K562 (cell line): ENCODE measurements at regions not wholly inside any gene's neighbourhood (a gene's known extent, or its start where the extent isn't known, plus 50 kb on each side); places are given as distances from the start of the nearest gene placed in this dataset.

Experiments used
- ATAC-seq: fragments of 200-7000 bp; cut with Tn5 transposase; 3 replicates; pipeline ENCODE4 v1.9.1; 2020; ENCODE audit warnings: moderate library complexity
- BruUV-seq: library from RNA; stranded (reverse); fragments of 400-500 nt; replicated peaks from 2 replicates; lab custom pipeline; 2021; lab: Mats Ljungman, UMichigan
- CTCF ChIA-PET: fragments of 300-600 bp; formaldehyde crosslinking; extraction: SDS; loops from one replicate; lab custom pipeline; 2021; ENCODE audit warnings: low intra/inter-chr PET ratio; lab: Yijun Ruan, JAX
- POLR2A ChIA-PET: fragments of 300-600, 350-650 bp; sonication (Branson Sonifier 250); formaldehyde crosslinking; extraction: SDS; loops from one replicate; lab custom pipeline; 2021; ENCODE audit warnings: antibody characterized with exemption, inconsistent platforms; lab: Yijun Ruan, JAX
- DNase-seq, 4 experiments: peaks; one replicate each; pipeline versions ENCODE4 v3.0.0 to v3.0.0-alpha.2; 2011 to 2018; ENCODE audit warnings: low spot score in 3 of 4, mixed read lengths in 3 of 4; ENCODE audit errors: extremely low read depth in 1 of 4
- FAIRE-seq: peaks from 2 replicates; lab custom pipeline; 2011; peaks lifted over from hg19 to GRCh38; lab: Jason Lieb, UNC
- H2AFZ ChIP-seq: 2 replicates; pipeline ENCODE4 v1.6.0; 2011; ENCODE audit warnings: low read depth, low read length, control low read depth, inconsistent platforms
- H3K27ac ChIP-seq: fragments of 200-600 bp; 3 replicates; pipeline ENCODE4 v1.8.0; 2011; ENCODE audit warnings: low read depth, mild to moderate bottlenecking, control low read depth, inconsistent platforms, low read length, moderate library complexity, mixed read lengths; ENCODE audit errors: extremely low read depth
- H3K27me3 ChIP-seq, 2 experiments: fragments of 300-600 bp in 1 of 2; 2 replicates in 1 of 2; 3 replicates in 1 of 2; pipeline versions ENCODE4 v1.6.0 to v1.8.0; 2011; ENCODE audit warnings: inconsistent platforms in 2 of 2, low read length in 2 of 2, mild to moderate bottlenecking in 1 of 2, mixed read lengths in 1 of 2, moderate library complexity in 1 of 2; ENCODE audit not compliant: control insufficient read depth in 2 of 2, insufficient read depth in 2 of 2
- H3K36me3 ChIP-seq: fragments of 300-600 bp; 3 replicates; pipeline ENCODE4 v1.8.0; 2011; ENCODE audit warnings: mild to moderate bottlenecking, low read length, inconsistent platforms; ENCODE audit not compliant: control insufficient read depth, insufficient read depth
- H3K4me1 ChIP-seq, 2 experiments: fragments of 200-600 bp in 1 of 2; replicated peaks in 1 of 2; 2 replicates in 1 of 2; 3 replicates in 1 of 2; pipeline versions ENCODE4 v1.5.1 to v1.8.0; 2011; ENCODE audit warnings: inconsistent platforms in 2 of 2, low read length in 2 of 2, mild to moderate bottlenecking in 1 of 2, mixed read lengths in 1 of 2, moderate library complexity in 1 of 2; ENCODE audit not compliant: control insufficient read depth in 2 of 2, insufficient read depth in 2 of 2
- H3K4me2 ChIP-seq: 2 replicates; pipeline ENCODE4 v1.6.1; 2011; ENCODE audit warnings: low read length, control low read depth, inconsistent platforms, mixed read lengths; ENCODE audit not compliant: insufficient read depth
- H3K4me3 ChIP-seq: fragments of 200-600 bp; sonication (generic), shearing (Covaris generic); 2 replicates; pipeline ENCODE4 v1.5.1; 2016; ENCODE audit warnings: control low read depth, inconsistent platforms
- H3K79me2 ChIP-seq: fragments of 200-600 bp; 3 replicates; pipeline ENCODE4 v1.8.0; 2011; ENCODE audit warnings: low read length, inconsistent platforms; ENCODE audit not compliant: control insufficient read depth, insufficient read depth
- H3K9ac ChIP-seq, 2 experiments: 2 replicates each; pipeline versions ENCODE4 v1.6.0 to v1.6.1; 2011; ENCODE audit warnings: low read depth in 2 of 2, low read length in 2 of 2, control low read depth in 1 of 2, inconsistent platforms in 1 of 2, mild to moderate bottlenecking in 1 of 2, mixed read lengths in 1 of 2; ENCODE audit not compliant: insufficient read depth in 1 of 2
- H3K9me1 ChIP-seq: one replicate; pipeline ENCODE4 v1.6.0; 2011; ENCODE audit warnings: inconsistent platforms, mild to moderate bottlenecking, low read length, moderate library complexity; ENCODE audit not compliant: control insufficient read depth, insufficient read depth
- H3K9me3 ChIP-seq: replicated peaks from 2 replicates; pipeline ENCODE4 v1.5.1; 2011; ENCODE audit warnings: low read depth, low read length, inconsistent platforms; ENCODE audit not compliant: control insufficient read depth, insufficient read depth
- H4K20me1 ChIP-seq: replicated peaks from 2 replicates; pipeline ENCODE4 v1.6.1; 2011; ENCODE audit warnings: low read length, inconsistent platforms, mixed read lengths; ENCODE audit not compliant: control insufficient read depth, insufficient read depth
- CBFA2T2 ChIP-seq: fragments of 450-650 bp; conservative IDR thresholded peaks from 2 replicates; pipeline ENCODE4 v1.6.1; 2017; ENCODE audit warnings: mild to moderate bottlenecking
- EHMT2 ChIP-seq: fragments of 450-650 bp; IDR thresholded peaks from 2 replicates; pipeline ENCODE4 v1.6.1; 2018; ENCODE audit warnings: antibody characterized with exemption
- ESRRA ChIP-seq: fragments of 450-650 bp; IDR thresholded peaks from 2 replicates; pipeline ENCODE4 v1.6.1; 2014; ENCODE audit warnings: low read depth, mild to moderate bottlenecking, moderate library complexity, borderline replicate concordance
- NR3C1 ChIP-seq: sonication (generic); formaldehyde crosslinking; IDR thresholded peaks from 2 replicates; pipeline ENCODE4 v1.8.1; 2022; ENCODE audit warnings: missing genetic modification reagents
- TCF7L2 ChIP-seq: fragments of 150-350 bp; IDR thresholded peaks from 2 replicates; pipeline ENCODE4 v1.6.1; 2016; ENCODE audit warnings: low read depth, mild to moderate bottlenecking, low read length, moderate library complexity
- ZFP36 ChIP-seq: fragments of 150-350 bp; IDR thresholded peaks from 2 replicates; pipeline ENCODE4 v1.6.1; 2018; ENCODE audit warnings: low read length, low read depth; ENCODE audit not compliant: partially characterized antibody
- ZFX ChIP-seq: sonication (generic); formaldehyde crosslinking; IDR thresholded peaks from 2 replicates; pipeline ENCODE4 v1.8.0; 2022; ENCODE audit warnings: mild to moderate bottlenecking, missing genetic modification reagents, moderate library complexity
- ZNF695 ChIP-seq: fragments of 450-650 bp; formaldehyde crosslinking; IDR thresholded peaks from 2 replicates; pipeline ENCODE4 v1.4.0; 2020; ENCODE audit warnings: mild to moderate bottlenecking, moderate library complexity
- WGBS: fragments of 100-300 bp; shearing (Covaris generic); methylation state at CpG from one replicate; pipeline ENCODE4 v1.1.6; 2016; ENCODE audit warnings: low coverage, mixed read lengths; ENCODE audit not compliant: insufficient coverage; ENCODE audit errors: missing lambda C conversion rate; 5-methylcytosine and 5-hydroxymethylcytosine counted together
- in situ Hi-C: fragments of 300-500 bp; cut with MboI; formaldehyde crosslinking; loops from 4 replicates; pipeline ENCODE4 v1.15.0; 2018; ENCODE audit warnings: inconsistent platforms, mixed read lengths
- intact Hi-C: fragments of 100-400 bp; cut with micrococcal nuclease; formaldehyde crosslinking; loops from 2 replicates; pipeline ENCODE4 v1.14.2; 2022
- TF ChIP-seq, protein P1 (sequence below): fragments of 450-650 bp; IDR thresholded peaks from 2 replicates; pipeline ENCODE4 v1.6.1; 2016
- TF ChIP-seq, protein P2 (sequence below): fragments of 450-650 bp; conservative IDR thresholded peaks from 2 replicates; pipeline ENCODE4 v1.6.1; 2016; ENCODE audit warnings: missing genetic modification characterization, low read depth, mild to moderate bottlenecking, missing compliant biosample characterization, moderate library complexity
- TF ChIP-seq, protein P3 (sequence below): fragments of 250-450 bp; sonication (Bioruptor Pico); IDR thresholded peaks from 2 replicates; pipeline ENCODE4 v1.5.0; 2021
- TF ChIP-seq, protein P4 (sequence below): sonication (generic); formaldehyde crosslinking; IDR thresholded peaks from 2 replicates; pipeline ENCODE4 v1.8.1; 2023; ENCODE audit warnings: mild to moderate bottlenecking, missing genetic modification reagents

DNA sequence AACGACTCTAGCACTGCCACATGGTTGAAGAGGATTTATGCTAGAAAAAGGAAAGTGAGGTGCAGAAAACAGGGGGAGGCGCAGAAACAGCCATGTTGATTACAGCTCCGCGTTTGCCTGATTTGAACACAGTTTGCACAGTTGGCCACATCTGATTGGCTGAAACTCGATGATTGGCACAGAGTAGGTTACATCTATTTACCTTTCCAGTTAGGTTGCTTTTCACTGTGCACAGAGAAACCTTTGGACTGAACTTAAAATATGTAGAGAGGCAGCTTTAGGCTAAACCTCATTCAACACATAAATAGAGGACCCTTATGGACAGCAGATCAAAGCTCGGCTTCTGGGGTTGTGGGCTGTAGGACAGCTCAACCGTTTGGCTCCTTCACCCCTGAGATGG lies 153.7 kb upstream of the APCDD1 start:
- Histone ChIP-seq H3K9ac (no peak overlapping the region), H4K20me1 (no peaks in the 10 kb centered on the region), H3K4me3 (no peak overlapping the region), H3K4me2 (no peak overlapping the region), H3K9me3 (no peaks in the 10 kb centered on the region), H3K4me1 (no peaks in the 10 kb centered on the region), H3K27me3 (peaks cover 6 to 34% of the 10 kb centered on the region in 2 experiments; a peak in 4 of 5 replicates), H3K9me1 (no peaks in the 10 kb centered on the region), H2AFZ (no peak overlapping the region), H3K79me2 (no peaks in the 10 kb centered on the region), H3K27ac (no peak overlapping the region), H3K36me3 (no peaks in the 10 kb centered on the region)
- POLR2A ChIA-PET: interaction anchor here (1.2 kb wide), 1 partner anchor 12 kb away, joined by 4 read pairs; no protein-coding TSS in a partner anchor
- in situ Hi-C loops (no loop called here), intact Hi-C loops (no loop called here)
- DNase-seq (no peak), ATAC-seq (no peak), FAIRE-seq (no peak)
- CTCF ChIA-PET: no interaction called here
- BruUV-seq: no TSS peak
- WGBS: under 1% methylated on average over 7 of the region's 7 CpGs
- TF ChIP-seq, protein P1, sequence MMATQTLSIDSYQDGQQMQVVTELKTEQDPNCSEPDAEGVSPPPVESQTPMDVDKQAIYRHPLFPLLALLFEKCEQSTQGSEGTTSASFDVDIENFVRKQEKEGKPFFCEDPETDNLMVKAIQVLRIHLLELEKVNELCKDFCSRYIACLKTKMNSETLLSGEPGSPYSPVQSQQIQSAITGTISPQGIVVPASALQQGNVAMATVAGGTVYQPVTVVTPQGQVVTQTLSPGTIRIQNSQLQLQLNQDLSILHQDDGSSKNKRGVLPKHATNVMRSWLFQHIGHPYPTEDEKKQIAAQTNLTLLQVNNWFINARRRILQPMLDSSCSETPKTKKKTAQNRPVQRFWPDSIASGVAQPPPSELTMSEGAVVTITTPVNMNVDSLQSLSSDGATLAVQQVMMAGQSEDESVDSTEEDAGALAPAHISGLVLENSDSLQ: peak; percentile 47
- TF ChIP-seq TCF7L2: no peak

DNA sequence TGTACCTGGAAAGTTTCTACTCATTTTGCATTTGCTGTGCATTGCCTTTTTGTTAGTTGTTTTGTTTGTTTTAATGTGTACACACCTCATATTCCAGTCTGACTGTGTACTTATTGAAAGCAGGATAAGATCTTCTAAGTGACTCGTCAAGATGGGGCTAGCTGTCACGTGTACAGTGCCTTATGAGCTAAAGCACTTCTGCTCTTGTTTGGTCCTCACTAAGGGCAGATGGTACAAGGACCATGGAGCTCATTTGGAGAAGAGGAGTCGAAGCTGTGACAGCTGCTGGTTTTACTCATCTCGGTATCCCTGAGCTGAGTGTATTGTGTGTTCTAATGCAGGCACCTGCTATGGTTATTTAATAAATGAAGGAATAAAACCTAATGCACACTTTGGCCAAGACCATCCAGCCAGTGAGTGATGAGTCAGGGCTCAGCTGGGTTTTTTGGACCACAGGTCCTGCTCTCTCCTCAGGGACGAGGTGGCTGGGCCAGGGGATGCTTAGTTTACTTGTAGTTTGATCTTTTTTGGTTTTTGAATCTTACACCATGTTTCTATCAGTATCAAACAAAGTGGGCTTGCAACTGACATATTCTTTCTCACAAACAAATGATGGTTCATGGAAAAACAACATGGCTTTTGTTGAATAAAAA lies 152.5 kb upstream of the APCDD1 start:
- intact Hi-C loops: no loop called here
- in situ Hi-C loops: no loop called here
- Histone ChIP-seq H3K79me2 (no peaks in the 10 kb centered on the region), H4K20me1 (no peaks in the 10 kb centered on the region), H3K27me3 (peaks cover 2 to 25% of the 10 kb centered on the region in 2 experiments; a peak in 4 of 5 replicates), H3K36me3 (no peaks in the 10 kb centered on the region), H3K4me3 (no peak overlapping the region), H3K4me1 (no peaks in the 10 kb centered on the region), H3K9ac (no peak overlapping the region), H3K4me2 (no peak overlapping the region), H3K9me1 (no peaks in the 10 kb centered on the region), H2AFZ (no peak overlapping the region), H3K27ac (no peak overlapping the region), H3K9me3 (no peaks in the 10 kb centered on the region)
- no peak for ATAC-seq
- POLR2A ChIA-PET: no interaction called here
- CTCF ChIA-PET: no interaction called here
- BruUV-seq: no TSS peak
- FAIRE-seq: no peak
- 0% methylated on average over 5 of the region's 5 CpGs for WGBS
- DNase-seq: no peak
- TF ChIP-seq, protein P2, sequence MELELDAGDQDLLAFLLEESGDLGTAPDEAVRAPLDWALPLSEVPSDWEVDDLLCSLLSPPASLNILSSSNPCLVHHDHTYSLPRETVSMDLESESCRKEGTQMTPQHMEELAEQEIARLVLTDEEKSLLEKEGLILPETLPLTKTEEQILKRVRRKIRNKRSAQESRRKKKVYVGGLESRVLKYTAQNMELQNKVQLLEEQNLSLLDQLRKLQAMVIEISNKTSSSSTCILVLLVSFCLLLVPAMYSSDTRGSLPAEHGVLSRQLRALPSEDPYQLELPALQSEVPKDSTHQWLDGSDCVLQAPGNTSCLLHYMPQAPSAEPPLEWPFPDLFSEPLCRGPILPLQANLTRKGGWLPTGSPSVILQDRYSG (tag): no peak
- TF ChIP-seq ZFX (CRISPR knock-in tag): no peak
- TF ChIP-seq, protein P3, sequence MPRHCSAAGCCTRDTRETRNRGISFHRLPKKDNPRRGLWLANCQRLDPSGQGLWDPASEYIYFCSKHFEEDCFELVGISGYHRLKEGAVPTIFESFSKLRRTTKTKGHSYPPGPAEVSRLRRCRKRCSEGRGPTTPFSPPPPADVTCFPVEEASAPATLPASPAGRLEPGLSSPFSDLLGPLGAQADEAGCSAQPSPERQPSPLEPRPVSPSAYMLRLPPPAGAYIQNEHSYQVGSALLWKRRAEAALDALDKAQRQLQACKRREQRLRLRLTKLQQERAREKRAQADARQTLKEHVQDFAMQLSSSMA (CRISPR knock-in tag): no peak
- TF ChIP-seq ZFP36: no peak
- TF ChIP-seq EHMT2: no peak
- no peak for TF ChIP-seq CBFA2T2
- no peak for TF ChIP-seq ZNF695 (CRISPR knock-in tag)
- TF ChIP-seq ESRRA: no peak
- no peak for TF ChIP-seq NR3C1 (CRISPR knock-in tag)
- TF ChIP-seq, protein P4, sequence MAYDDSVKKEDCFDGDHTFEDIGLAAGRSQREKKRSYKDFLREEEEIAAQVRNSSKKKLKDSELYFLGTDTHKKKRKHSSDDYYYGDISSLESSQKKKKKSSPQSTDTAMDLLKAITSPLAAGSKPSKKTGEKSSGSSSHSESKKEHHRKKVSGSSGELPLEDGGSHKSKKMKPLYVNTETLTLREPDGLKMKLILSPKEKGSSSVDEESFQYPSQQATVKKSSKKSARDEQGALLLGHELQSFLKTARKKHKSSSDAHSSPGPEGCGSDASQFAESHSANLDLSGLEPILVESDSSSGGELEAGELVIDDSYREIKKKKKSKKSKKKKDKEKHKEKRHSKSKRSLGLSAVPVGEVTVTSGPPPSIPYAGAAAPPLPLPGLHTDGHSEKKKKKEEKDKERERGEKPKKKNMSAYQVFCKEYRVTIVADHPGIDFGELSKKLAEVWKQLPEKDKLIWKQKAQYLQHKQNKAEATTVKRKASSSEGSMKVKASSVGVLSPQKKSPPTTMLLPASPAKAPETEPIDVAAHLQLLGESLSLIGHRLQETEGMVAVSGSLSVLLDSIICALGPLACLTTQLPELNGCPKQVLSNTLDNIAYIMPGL (CRISPR knock-in tag): no peak
